ENCODE measurements at regions not wholly inside any gene's neighbourhood (a gene's known extent, or its start where the extent isn't known, plus 50 kb on each side); places are given as distances from the start of the nearest gene placed in this dataset.

GRCh38 chr10:4909118-4909517, 54.1 kb upstream of the AKR1C1 start:
- no peak overlapping the region for H3K4me2 ChIP-seq
- Mint-ChIP-seq H3K4me1 (no peaks in the 10 kb centered on the region), H3K36me3 (ENCODE audit: low read depth) (peaks cover 18% of the 10 kb centered on the region; the same call in 2 of the 3 replicates), H3K9me3 (peaks cover 16% of the 10 kb centered on the region), H3K27me3 (ENCODE audit: insufficient read depth, low read depth, poor library complexity) (no peaks in the 10 kb centered on the region), H3K4me3 (no peak overlapping the region), H3K27ac (no peak overlapping the region)
- no peaks in the 10 kb centered on the region for H3K79me2 ChIP-seq (replicated peaks; ENCODE audit: insufficient read depth)
- no peaks in the 10 kb centered on the region for H3K9me2 ChIP-seq (ENCODE audit: insufficient read depth)
- no peak overlapping the region for H2AFZ ChIP-seq
- no peak for TF ChIP-seq CREB1 (CRISPR knock-in tag; IDR thresholded peaks at IDR 0.05; ENCODE audit: low read depth)
- TF ChIP-seq REST (IDR thresholded peaks at IDR 0.05; ENCODE audit: unreplicated experiment), result no peak
- TF ChIP-seq POLR2AphosphoS5 (IDR thresholded peaks at IDR 0.05; ENCODE audit: low read depth), result no peak
- TF ChIP-seq EZH2 (IDR thresholded peaks at IDR 0.05; ENCODE audit: low read depth, unreplicated experiment), result no peak
- TF ChIP-seq ZNF462 (CRISPR knock-in tag; IDR thresholded peaks at IDR 0.05), result no peak
- TF ChIP-seq NANOG (IDR thresholded peaks at IDR 0.05; ENCODE audit: borderline replicate concordance), result no peak
- TF ChIP-seq ZNF114 (CRISPR knock-in tag; IDR thresholded peaks at IDR 0.05), result no peak
- no peak for TF ChIP-seq JUNB (IDR thresholded peaks at IDR 0.05; ENCODE audit: unreplicated experiment)
- no peak for TF ChIP-seq STAT1 (IDR thresholded peaks at IDR 0.05; ENCODE audit: unreplicated experiment)
- TF ChIP-seq ETS1 (IDR thresholded peaks at IDR 0.05), result no peak
- no peak for TF ChIP-seq ZNF331 (CRISPR knock-in tag; IDR thresholded peaks at IDR 0.05; ENCODE audit: low read depth)
- TF ChIP-seq EZH2phosphoT487 (IDR thresholded peaks at IDR 0.05; ENCODE audit: unreplicated experiment), result no peak
- no peak for TF ChIP-seq CTCF (conservative IDR thresholded peaks at IDR 0.05; ENCODE audit: low read depth in 2 of 2)
- ATAC-seq (no peak), DNase-seq (ENCODE audit: low spot score) (no peak)
- peaks cover 9% of the 10 kb centered on the region; the same call in 1 of the 2 replicates for H3K36me3 ChIP-seq (ENCODE audit: insufficient read depth)
- no peaks in the 10 kb centered on the region for H3K27me3 ChIP-seq (ENCODE audit: insufficient read depth)
- no peaks in the 10 kb centered on the region for H4K20me1 ChIP-seq (replicated peaks; ENCODE audit: insufficient read depth)
- H3K27ac ChIP-seq (ENCODE audit: low read depth), result no peak overlapping the region
- no peaks in the 10 kb centered on the region for H3F3A ChIP-seq (replicated peaks; ENCODE audit: low read depth)
- no peak overlapping the region for H3K4me3 ChIP-seq
- no peaks in the 10 kb centered on the region for H3K4me1 ChIP-seq (ENCODE audit: insufficient read depth)

Data from GM23338 (cell line).